HG02588 (cell line): ENCODE measurements at regions not wholly inside any gene's neighbourhood (a gene's known extent, or its start where the extent isn't known, plus 50 kb on each side); places are given as distances from the start of the nearest gene placed in this dataset.
"Not testable (repeated sequence)": the region's sequence is repeated elsewhere in the genome, so short reads cannot be mapped to it uniquely, and the experiment has no call there.

Source experiments
- ATAC-seq: cut with Tn5 transposase; IDR thresholded peaks from one replicate; pipeline ENCODE4 v1.9.1; 2021; ENCODE audit warnings: mild to moderate bottlenecking, moderate library complexity; ENCODE audit not compliant: unreplicated experiment

DNA sequence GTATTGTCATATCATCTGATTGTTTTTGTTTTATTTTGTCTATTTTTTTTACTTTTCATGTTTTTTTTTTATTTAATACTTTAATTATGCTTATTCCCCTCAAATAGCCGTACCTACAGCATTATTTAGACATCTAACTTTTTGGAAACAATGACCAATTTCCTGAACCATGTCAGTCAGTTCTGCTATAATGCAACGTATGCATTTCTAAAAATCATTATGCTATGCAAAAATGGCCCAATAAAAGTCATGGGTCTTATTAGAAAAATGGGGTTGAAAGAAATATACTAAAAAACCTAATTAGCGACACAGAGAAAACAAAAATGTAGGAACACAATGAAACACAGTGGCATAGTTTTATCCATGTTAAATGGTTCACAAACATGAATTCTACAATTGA lies 1454.7 kb downstream of the GRIK2 start:
- ATAC-seq = no peak

- no peak for ATAC-seq
Observed at GRCh38 chr6:102841060-102841459, 1447.6 kb downstream of the GRIK2 start.

DNA sequence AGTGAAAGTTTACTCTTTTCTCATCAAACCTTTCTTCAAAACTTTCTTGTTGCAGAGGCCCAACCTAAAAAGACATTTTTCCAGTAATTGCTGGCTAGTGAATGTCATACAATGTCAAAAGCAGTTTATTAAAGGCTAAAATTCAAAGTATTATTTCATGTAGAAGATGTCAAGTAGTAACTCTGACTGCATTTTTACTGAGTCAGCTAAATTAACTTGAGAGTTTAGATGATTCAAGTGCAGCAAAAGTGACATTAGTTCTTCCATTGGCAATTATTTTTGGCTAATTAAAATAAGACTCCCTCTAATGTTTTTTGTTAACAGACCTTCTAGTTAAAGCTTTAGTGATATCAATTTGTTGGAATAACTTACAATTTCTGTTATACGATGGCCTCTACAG lies 1438.5 kb downstream of the GRIK2 start:
- no peak for ATAC-seq

- no peak for ATAC-seq
Observed at GRCh38 chr6:102820098-102820497, 1426.6 kb downstream of the GRIK2 start.

DNA sequence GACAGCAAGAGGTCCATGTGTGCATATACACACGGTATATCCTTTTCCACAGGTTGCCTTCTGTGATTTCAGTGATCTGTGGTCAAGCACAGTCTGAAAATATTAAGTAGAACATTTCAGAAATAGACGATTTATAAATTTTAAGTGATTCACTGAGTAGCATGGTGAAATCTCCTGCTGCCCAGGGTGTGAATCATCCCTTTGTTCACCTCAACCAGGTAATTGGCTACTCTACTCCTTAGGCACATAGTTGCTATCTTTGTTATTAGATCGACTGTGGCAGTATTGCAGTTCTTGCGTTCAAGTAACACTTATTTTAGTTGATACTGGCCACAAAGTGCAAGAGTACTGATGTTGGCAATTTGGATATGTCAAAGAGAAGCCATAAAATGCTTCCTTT lies 1421.7 kb downstream of the GRIK2 start:
- ATAC-seq = no peak

DNA sequence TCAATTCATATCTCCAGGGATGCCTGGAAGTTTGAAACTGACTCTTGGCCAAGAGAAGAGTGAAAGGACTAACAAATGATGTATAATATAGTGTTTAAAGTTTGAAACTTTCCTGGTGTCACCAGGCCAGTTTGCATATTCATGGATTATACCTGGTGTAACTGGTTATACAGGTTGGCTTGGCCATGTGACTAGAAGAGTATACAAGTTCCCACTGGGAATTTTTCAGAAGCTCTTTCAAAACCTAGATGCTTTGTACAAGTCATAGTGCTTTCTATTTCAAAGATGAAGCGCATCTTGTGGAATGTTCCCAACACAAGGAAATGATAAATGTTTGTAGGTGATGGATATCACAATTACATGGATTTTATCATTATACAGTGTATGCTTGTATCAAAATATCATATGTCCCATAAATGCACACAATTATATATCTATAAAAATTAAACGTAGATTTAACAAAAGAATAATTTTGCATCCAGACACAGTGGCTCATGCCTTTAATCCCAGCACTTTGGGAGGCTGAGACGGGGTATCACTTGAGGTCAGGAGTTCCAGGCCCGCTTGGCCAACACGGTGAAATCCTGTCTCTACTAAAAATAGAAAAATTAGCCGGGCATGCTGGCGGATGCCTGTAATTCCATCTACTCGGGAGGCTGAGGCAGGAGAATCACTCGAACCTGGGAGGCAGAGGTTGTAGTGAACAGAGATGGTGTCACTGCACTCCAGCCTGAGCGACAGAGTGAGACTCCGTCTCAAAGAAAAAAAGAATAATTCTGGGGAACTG lies 1420.2 kb downstream of the GRIK2 start:
- ATAC-seq = no peak

DNA sequence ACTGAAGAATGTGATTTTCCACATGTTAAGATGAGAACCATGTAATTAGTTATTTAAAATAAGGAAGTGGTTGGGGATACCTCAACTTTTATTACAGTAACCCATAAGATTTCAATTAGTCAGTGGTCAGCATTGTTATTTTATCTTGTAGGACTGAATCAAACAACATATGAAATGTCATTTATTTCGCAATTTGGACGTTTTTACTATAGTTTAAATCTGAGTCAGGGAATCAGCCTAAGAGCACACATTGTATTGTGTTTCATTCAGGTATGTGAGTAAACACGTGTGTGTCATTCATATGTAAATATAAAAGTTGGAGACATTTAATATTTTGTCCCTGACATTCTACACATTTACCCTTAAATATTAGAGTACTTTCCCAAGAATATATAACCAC lies 1418.7 kb downstream of the GRIK2 start:
- ATAC-seq = no peak

DNA sequence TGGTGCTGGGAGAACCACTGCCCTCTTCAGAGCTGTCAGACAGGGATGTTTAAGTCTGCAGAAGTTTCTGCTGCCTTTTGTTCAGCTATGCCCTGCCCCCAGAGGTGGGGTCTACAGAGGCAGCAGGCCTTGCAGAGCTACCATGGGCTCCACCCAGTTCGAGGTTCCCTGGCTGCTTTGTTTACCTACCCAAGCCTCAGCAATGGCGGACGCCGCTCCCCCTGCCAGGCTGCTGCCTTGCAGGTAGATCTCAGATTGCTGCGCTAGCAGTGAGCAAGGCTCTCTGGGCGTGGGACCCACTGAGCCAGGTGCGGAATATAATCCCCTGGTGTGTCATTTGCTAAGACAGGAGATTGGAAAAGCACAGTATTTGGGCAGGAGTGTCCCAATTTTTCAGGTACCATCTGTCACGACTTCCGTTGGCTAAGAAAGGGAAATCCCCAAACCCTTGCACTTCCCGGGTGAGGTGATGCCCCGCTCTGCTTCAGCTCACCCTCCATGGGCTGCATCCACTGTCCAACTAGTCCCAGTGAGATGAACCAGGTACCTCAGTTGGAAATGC lies 1415.5 kb downstream of the GRIK2 start:
- not testable (repeated sequence) for ATAC-seq

DNA sequence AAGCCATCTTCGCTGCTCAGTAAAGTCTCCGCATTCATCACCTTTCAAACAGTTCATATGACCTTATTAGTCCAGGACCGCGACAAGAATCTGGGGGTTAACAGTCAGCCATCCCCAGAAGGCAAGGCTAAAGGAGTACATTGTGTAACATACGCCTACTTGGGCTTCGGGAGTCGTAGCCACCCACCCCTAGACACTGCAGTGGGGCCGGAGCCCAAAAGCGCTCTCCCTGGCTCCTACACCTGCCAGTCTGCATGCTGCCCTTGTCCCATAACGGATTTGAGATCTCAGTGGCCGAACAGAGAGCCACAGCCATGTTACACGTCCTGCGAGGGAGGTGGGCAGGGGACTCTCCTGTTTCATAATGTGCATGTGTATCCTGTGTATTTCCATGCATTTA lies 1405.5 kb downstream of the GRIK2 start:
- no peak for ATAC-seq

GRCh38 chr6:102798636-102799035 lies 1405.1 kb downstream of the GRIK2 start:
- ATAC-seq = no peak

DNA sequence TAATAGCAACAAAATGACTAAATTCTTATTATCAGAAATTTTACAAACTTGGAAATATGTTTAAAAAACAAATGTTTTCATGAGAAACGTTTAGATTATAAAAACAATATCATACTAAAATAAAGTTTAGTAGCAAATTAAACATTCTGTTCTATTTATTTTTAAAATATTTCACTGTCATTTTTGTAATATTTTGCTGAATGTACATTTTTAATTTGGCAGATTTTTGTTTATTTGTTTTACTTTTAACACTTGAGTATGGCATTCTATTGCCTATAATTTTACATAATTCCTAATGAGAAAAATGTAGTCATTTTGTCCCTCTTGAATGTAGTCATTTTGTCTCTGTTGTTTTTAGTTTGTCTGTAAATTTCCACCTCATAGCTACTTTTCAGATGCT lies 1400.2 kb downstream of the GRIK2 start:
- ATAC-seq = no peak

- ATAC-seq = no peak
Observed at GRCh38 chr6:102774326-102774725, 1380.8 kb downstream of the GRIK2 start.

DNA sequence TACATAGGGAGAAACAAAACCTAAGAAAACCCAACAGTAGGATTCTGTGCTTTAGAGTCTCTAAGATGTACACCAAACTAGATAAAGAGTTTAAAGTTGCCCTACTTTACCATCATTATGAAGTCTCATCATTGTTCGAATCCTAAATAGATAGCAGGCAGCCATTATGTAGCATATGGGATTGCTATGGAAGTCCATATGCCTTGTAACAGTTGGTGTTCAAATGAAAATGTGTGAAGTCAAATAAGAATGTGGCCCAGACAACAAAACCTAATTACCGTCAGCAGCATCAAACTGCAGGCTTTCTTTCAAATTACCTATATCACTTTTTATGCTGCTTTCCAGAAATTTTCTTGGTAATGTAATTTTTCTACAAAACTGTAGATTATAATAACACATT lies 1380.1 kb downstream of the GRIK2 start:
- no peak for ATAC-seq

DNA sequence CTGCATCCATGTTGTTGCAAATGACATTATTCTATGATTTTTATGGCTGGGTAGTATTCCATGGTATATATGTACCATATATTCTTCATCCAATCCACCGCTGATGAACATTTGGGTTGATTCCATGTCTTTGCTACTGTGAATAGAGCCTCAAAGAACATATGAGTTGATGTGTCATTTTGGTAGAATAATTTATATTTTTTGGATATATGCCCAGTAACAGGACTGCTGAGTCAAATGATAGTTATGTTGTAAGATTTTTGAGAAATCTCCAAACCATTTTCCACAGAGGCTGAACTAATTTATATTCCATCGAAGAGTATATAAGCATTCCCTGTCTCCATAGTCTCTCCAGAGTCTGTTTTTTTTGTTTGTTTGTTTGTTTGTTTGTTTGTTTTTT lies 1373.5 kb downstream of the GRIK2 start:
- ATAC-seq = no peak

DNA sequence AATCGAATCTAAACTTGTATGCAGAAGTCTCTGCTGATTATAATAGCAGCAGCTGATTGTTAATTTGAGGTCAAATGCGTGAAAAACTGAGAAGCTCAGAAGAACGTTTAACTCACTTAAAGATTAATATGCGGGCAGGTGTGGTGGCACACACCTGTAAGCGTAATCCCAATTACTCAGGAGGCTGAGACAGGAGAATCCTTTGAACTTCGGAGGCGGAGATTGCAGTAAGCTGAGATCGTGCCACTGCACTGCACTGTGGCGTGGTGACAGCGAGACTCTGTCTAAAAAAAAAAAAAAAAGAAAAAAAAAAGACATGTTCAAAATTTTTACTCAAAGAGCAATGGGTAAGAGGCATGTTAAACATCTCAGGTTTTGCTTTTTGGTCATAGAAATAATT lies 1370.8 kb downstream of the GRIK2 start:
- no peak for ATAC-seq

DNA sequence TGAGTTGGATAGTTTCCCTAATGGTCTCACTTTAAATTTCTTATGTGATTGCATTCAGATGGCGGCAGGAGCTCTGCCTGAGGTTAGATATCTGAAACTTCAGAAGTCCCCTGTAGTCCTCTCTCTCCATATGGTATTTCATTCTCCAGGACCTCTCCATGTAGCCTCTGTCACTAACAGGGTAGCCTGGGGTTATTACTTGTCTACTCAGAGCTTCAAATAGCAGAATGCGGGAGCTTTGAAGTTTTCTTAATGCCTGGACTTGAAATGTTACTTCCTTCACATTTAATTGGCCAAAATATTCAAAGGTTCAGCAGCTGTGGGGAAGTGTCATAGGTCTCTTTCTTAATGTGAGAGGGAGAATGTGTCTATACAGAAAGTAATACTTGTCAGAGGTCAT lies 1370.4 kb downstream of the GRIK2 start:
- ATAC-seq = no peak

GRCh38 chr6:102761872-102762271 lies 1368.4 kb downstream of the GRIK2 start:
- ATAC-seq = no peak

DNA sequence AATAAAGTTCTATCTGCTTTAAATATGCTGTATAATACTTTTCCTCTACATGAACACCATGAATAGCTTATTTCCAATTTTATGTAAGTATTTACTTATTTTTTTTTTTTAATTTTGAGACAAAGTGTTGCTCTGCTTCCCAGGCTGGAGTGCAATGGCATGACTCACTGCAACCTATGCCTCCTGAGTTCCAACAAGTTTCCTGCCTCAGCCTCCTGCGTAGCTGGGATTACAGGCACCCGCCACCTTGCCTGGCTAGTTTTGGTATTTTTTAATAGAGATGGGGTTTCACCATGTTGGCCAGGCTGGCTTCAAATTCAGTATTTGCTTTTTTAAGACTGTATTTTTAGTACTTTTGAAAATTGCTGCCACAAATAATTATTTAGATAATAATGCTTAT lies 1365.9 kb downstream of the GRIK2 start:
- no peak for ATAC-seq

DNA sequence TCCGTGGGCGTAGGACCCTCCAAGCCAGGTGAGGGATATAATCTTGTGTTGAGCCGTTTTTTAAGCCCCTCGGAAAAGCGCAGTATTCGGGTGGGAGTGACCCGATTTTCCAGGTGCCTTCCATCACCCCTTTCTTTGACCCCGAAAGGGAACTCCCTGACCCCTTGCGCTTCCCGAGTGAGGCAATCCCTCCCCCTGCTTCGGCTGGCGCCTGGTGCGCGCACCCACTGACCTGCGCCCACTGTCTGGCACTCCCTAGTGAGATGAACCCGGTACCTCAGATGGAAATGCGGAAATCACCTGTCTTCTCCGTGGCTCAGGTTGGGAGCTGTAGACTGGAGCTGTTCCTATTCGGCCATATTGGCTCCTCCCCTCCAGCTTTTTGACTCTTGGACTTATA lies 1365.0 kb downstream of the GRIK2 start:
- ATAC-seq = not testable (repeated sequence)

GRCh38 chr6:102749210-102749971 lies 1355.9 kb downstream of the GRIK2 start:
- ATAC-seq = no peak

DNA sequence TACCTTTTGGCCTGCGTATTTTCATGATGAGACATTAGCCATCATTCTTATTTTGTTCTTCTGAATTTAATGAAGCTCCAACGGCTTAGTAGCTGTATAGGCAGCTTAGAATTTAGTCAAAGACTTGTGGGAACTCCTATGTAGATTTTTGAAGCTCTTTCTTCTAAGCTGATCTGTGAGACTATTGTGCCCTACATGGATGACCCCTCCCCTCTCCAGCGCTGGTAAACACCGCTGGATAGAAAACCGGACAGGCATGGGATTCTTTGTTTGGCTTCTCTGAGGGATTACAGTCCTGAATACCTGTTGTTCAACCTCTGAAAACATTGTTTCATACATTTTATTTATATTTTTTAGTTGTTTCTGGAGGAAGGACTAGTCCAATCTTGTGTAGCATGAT lies 1353.4 kb downstream of the GRIK2 start:
- ATAC-seq = no peak

DNA sequence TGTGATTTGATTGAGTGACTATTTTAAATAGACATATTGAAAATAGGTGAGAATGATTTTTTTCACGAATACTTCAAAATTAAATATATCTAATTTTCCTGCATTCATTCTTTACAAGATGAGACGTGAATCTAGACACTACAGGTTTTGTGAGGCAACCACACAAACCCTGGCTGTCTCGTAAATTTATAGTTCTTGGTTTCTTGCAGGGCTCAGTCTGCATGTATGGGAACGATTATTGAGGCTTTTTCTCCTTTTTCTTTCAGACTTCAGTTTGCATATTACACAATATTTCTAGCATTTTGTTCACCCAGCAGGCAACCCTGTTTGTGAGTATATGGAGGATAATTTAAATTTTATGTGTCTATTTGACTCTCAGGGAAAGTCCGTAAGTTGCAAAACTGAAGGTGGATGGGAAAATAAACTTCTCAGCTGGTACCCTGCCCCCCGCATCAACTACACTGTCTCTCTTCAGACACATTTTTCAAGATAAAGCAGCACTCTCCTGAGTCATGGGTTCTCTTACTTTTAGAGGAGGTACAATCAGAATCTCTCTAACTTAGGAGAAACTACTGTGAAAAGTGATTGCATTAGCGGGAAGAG lies 1349.3 kb downstream of the GRIK2 start:
- ATAC-seq = no peak
